ENCODE measurements at regions not wholly inside any gene's neighbourhood (a gene's known extent, or its start where the extent isn't known, plus 50 kb on each side); places are given as distances from the start of the nearest gene placed in this dataset.

GRCh38 chr14:59018460-59018859, 170.0 kb upstream of the DAAM1 start:
- intact Hi-C loops (cut with DNase I) = loop anchor here in 1 of 2 donors (10.0 kb wide), 1 partner anchor 374 kb away; no protein-coding TSS in a partner anchor
- WGBS, 4 donors = 67 to 90% (median 76%) methylated on average over 2 of the region's 2 CpGs
- H3K27ac ChIP-seq = no peak overlapping the region
- TF ChIP-seq CTCF (IDR thresholded peaks at IDR 0.05) (no peak), POLR2A (IDR thresholded peaks at IDR 0.05) (no peak)
- no peaks in the 10 kb centered on the region for H3K4me1 ChIP-seq (replicated peaks in 1 of 2)
- H3K27me3 ChIP-seq = no peaks in the 10 kb centered on the region
- H3K4me3 ChIP-seq = no peak overlapping the region
- H3K36me3 ChIP-seq (replicated peaks in 1 of 2) = no peaks in the 10 kb centered on the region
- DNase-seq = no peak
- H3K9me3 ChIP-seq (replicated peaks in 1 of 3) = peaks cover 0 to 4% (median 0%) of the 10 kb centered on the region in 3 donors

GRCh38 chr14:59018978-59019377, 169.5 kb upstream of the DAAM1 start:
- 75 to 83% (median 77%) methylated on average over 3 of the region's 3 CpGs for WGBS, 4 donors
- DNase-seq = no peak
- H3K27ac ChIP-seq = no peak overlapping the region

GRCh38 chr14:59020382-59020781, 168.1 kb upstream of the DAAM1 start:
- Histone ChIP-seq H3K9me3 (replicated peaks in 1 of 3) (no peaks in the 10 kb centered on the region), H3K4me1 (replicated peaks in 1 of 2) (no peaks in the 10 kb centered on the region), H3K36me3 (replicated peaks in 1 of 2) (no peaks in the 10 kb centered on the region), H3K27me3 (no peaks in the 10 kb centered on the region), H3K4me3 (no peak overlapping the region), H3K27ac (no peak overlapping the region)
- TF ChIP-seq CTCF (IDR thresholded peaks at IDR 0.05) (peak; percentile 20 to 49 (median 33)), POLR2A (IDR thresholded peaks at IDR 0.05) (no peak)
- WGBS, 4 donors = 79 to 89% (median 82%) methylated on average over 1 of the region's 1 CpG
- DNase-seq = peak in 1 of 7 donors; percentile 50
- intact Hi-C loops (cut with DNase I) = no loop called here

More at GRCh38 chr14:59018978-59019377, 169.5 kb upstream of the DAAM1 start:
- Histone ChIP-seq H3K27me3 (no peaks in the 10 kb centered on the region), H3K9me3 (replicated peaks in 1 of 3) (no peaks in the 10 kb centered on the region), H3K4me3 (no peak overlapping the region), H3K4me1 (replicated peaks in 1 of 2) (no peaks in the 10 kb centered on the region), H3K36me3 (replicated peaks in 1 of 2) (no peaks in the 10 kb centered on the region)
- intact Hi-C loops (cut with DNase I) = loop anchor here in 1 of 2 donors (10.0 kb wide), 1 partner anchor 374 kb away; no protein-coding TSS in a partner anchor
- TF ChIP-seq CTCF (IDR thresholded peaks at IDR 0.05) = no peak
- no peak for TF ChIP-seq POLR2A (IDR thresholded peaks at IDR 0.05)

GRCh38 chr14:59022144-59022543, 166.3 kb upstream of the DAAM1 start:
- Histone ChIP-seq H3K27ac (no peak overlapping the region), H3K4me3 (no peak overlapping the region), H3K36me3 (replicated peaks in 1 of 2) (no peaks in the 10 kb centered on the region), H3K9me3 (replicated peaks in 1 of 3) (no peaks in the 10 kb centered on the region), H3K27me3 (no peaks in the 10 kb centered on the region), H3K4me1 (replicated peaks in 1 of 2) (no peaks in the 10 kb centered on the region)
- TF ChIP-seq POLR2A (IDR thresholded peaks at IDR 0.05) (no peak), CTCF (IDR thresholded peaks at IDR 0.05) (peak in 2 of 6 experiments; percentile 25 to 29)
- WGBS, 4 donors = 72 to 77% (median 76%) methylated on average over 4 of the region's 4 CpGs
- no peak for DNase-seq
- intact Hi-C loops (cut with DNase I) = no loop called here

Measured in adrenal gland (tissue), 9 donors.